HG02970 (cell line): ENCODE measurements at regions not wholly inside any gene's neighbourhood (a gene's known extent, or its start where the extent isn't known, plus 50 kb on each side); places are given as distances from the start of the nearest gene placed in this dataset.

Experiments used
- ATAC-seq: cut with Tn5 transposase; IDR thresholded peaks from one replicate; pipeline ENCODE4 v1.9.1; 2021; ENCODE audit warnings: mild to moderate bottlenecking, moderate library complexity, moderate number of reproducible peaks; ENCODE audit not compliant: unreplicated experiment, low FRiP score

DNA sequence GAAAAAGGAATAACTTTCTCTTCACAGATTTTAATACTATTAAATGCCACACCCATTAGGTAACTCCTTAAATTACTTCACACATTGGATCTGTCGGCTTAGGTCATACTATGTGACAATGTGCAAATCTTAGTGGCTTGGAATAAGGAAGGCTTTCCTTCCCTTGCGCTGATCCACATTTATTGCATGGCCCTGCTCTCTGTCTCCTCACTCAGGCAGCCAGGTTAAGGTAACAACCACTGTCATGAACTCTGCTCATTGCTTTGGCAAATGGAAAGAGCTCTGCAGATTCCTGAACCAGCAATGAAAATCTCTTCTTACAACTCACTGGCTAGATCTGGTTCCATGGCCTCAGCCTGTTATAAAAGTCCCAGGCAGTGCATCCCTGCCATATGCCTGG is 121.9 kb upstream of the NFIB start:
- no peak for ATAC-seq

DNA sequence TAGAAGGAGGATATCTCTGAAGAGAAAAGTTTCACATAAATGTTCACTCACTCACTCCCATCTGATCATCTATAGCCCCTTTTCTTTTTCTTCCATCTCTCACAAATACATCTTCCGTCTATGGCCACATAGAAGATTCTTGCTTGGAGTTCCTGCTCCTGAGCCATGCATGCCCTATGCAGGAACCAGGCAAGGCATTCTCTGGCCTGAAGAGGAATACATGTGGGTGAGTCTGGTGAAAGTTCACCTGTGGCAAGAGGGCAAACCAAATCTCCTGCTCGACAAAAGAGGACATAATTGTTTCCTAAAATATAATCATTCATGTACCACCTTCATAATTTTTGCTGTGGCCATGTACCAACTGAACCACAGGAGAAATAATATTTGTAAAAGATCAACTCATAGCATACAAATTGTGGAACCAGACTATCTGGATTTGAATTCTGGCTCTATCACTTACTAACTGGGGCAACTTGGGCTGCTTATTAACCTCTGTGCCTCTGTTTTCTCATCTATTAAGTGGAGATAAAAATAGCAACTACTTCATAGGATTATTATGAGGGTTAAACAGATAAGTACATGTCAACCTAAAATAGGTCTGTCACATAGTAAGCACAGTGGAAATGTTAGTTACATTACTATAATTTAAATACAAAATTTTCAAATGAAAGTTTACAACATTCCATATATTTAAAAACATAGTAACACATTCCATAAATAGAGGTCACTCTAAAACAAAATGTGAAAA is 121.2 kb upstream of the NFIB start:
- no peak for ATAC-seq

DNA sequence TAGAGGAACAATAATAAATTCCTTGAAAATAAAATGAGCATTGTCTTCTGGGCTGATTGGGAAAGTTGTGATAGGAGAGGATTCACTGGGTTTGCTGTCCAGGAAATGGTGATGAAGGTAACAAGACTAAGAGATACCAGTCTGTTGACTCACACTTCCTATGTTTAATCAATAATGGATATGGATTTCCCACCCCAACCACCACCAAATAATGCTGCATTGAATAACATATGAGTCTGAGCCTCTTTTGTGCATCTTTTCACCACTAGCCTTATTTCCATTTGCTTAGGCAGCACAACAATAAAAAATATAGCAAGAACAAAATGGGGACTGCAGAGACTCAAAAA is 120.2 kb upstream of the NFIB start:
- no peak for ATAC-seq

DNA sequence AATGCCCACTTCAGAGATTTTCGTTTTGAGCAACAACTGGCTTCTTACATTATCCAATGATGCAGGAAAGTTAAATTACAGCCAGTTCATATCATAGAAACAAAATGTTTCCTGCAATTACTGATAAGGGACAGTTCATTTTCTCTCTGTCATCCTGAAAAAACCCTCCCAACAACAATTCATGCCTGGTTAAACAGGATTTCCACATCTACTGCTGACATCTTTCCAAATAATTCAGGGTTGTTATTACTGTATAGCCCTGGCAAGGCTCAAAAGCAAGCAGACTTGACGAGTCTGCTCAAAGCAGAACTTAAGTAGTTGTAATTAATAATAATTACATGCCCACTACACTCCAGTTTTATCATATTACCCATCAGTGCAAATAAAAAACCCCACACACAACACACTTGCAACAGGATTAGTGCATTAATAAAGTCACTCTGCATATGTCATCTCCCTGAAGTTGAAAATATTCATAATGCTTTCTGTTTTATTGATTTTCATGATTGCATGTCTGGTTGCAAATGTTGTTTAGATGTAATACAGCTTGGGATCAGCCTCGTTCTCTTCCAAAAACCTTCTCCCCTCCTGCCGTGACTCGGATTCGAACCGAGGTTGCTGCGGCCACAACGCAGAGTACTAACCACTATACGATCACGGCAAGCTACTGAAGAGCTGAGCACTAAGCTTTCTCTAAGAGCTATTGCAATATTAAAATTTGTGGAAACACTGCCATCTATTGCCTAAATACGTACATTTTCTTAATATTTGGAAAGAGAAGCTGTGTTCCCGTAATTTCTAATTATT is 119.6 kb upstream of the NFIB start:
- ATAC-seq, result no peak

DNA sequence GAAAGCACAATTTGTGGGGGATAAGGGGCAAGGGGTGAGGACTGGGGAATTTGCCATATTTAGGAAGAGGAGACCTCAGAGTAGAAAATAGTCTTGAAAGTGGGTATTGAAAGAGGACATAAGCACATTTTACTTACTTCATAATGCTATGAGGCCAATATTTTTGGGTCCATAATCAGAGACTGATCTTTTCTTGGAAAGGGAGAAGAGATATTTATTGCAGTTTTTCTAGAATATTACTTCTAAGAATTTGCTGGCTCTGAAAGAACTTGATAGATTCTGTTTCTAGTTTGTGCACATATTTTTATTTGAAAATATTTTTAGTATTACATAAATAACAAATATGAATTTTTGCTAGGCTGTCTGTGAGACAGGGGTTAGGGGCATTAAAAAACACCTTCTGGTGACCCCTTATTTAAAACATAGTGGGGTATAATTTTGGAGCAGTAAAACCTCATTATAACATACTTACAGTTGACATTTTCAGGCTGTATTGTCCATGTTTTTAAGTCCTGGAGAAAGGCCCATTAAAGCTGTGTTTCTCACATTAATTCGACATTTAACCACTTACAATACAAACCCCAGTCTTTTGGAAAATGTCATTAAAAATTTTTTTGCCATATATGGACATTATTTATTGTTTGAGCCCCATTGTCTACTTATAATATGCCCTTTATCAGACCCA is 118.9 kb upstream of the NFIB start:
- ATAC-seq, result no peak

DNA sequence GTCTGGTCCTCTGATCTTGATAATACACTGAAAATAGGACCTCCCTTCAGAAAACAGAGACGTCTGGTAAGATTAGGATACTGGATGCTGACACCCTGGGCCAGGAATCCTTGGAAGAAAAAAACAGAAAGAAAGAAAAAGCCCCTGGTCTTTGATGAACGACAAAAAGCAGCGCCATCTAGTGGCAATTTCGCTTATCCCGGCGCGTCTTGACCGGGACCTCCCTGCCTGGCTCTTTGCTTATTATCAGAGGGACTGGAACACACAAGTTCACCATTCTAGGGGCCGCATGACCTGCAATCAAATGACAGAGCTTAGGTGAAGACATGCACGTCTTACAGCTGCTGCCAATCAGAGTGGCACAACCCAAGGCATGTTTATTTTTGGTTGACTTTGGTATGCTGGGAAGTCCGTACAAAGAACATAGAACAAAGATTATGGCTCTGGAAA is 114.9 kb upstream of the NFIB start:
- ATAC-seq, result no peak

DNA sequence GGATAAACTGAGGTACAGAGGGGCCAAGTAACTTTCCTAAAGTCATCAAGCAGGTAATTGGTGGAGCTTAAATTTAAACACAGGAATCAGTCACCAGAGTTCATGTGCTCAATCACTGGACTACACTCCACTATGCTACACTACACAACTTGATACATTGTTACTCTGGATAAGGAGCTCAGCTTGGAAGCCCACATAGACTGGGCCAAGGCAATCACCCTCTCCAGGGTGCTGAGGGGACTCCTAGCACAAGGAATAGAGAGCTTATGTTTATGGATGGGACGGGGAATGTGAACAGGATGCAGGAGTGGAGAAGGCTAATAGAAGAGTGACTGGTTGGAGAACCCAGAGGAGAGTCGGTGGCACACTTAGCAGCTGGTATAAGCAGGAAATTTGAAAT is 113.5 kb upstream of the NFIB start:
- no peak for ATAC-seq

DNA sequence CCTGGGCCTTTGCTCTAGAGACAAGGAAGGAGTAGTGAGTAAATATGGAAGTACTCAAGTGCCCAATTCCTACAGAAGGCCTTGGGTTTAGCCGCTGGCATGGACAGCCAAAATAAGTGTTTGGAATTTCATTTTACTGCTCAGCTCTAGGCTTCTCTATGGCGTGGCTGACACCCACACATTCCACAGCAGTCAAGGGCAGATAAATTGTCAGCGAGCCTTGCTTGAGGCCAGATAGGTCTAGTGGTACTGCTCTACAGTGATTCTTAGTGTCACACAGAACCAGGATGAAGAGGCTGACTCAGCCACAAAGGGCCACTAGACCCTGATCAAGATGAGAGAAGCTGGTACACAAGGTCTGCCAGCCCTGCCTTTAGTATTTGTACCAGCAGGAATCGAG is 111.0 kb upstream of the NFIB start:
- ATAC-seq, result no peak

DNA sequence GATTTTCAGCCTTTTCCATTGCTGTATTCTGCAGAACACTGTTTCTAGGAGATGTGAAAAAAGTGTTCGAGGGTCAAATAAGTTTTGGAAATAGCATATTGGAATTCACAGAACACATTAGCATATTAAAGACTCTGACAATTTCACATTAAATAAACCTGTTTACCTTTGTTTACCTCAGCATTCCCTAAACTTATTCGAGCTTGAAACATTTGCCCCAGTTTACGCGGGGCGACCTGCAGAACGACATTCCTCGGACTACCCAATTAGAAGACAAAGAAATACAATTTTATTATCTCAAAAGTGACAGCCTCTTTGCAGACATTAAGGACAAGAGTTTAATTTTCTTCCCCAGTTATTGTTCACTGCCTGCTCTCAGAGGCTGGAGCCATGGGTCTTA is 110.3 kb upstream of the NFIB start:
- ATAC-seq, result no peak

- ATAC-seq, result no peak
Measured at GRCh38 chr9:14423815-14424261, 109.9 kb upstream of the NFIB start.

- ATAC-seq, result no peak
Measured at GRCh38 chr9:14421291-14421690, 107.3 kb upstream of the NFIB start.

- ATAC-seq, result no peak
Measured at GRCh38 chr9:14418941-14419937, 105.3 kb upstream of the NFIB start.

GRCh38 chr9:14418301-14418940 is 104.5 kb upstream of the NFIB start:
- ATAC-seq, result no peak

DNA sequence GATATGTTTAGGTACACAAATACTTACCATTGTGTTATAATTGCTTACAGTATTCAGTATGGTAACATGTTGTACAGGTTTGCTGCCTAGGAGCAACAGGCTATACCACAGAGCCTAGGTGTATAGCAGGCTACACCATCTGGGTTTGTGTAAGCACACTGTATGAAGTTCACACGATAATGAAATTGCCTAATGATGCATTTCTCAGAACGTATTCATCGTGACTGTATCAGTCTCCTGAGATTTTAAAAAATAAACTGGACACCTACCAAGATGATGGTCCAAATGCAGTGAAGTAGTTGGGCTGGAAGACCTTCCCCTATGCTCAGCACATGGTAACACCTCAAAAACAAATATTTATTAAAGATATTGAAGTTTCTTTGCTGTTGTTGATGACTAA is 103.3 kb upstream of the NFIB start:
- ATAC-seq, result no peak

- ATAC-seq, result no peak
Measured at GRCh38 chr9:14415947-14416346, 102.0 kb upstream of the NFIB start.

DNA sequence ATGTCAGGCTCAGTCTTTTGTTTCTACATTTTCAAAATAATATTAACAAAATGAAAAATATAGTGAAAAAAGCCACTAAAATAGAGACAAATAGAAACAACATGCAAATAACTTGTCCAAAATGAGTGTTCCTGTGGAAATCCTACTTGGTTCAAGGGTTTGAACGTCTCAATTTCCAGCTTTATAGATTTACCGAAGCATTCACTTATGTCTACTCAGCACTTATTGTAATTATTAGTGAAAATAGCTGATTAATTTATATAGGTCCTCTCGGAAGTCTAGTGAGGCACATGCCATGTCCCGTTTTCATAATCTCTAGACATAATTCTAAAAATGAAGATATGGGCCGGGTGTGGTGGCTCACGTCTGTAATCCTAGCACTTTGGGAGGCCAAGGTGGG is 99.9 kb upstream of the NFIB start:
- no peak for ATAC-seq

DNA sequence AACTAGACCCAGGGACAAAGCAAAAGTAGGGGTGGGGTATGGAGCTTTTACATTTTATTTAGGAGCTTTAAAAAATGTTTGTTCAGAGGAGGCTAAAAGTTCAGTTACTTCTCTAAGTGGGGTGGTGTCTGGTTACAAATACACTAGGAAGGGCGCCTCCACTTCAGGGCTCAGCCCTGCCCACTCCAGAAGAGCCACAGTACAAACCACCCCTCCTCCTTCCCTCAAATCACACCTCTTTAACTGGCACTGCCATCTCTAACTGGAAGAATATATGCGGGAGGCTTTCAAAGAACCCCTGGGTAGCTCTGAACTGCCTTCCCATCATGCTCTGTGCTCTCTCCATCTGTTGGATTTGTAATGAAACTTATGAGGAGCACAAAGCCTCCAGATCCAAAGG is 98.8 kb upstream of the NFIB start:
- ATAC-seq, result no peak

GRCh38 chr9:14406463-14406862 is 92.5 kb upstream of the NFIB start:
- no peak for ATAC-seq

DNA sequence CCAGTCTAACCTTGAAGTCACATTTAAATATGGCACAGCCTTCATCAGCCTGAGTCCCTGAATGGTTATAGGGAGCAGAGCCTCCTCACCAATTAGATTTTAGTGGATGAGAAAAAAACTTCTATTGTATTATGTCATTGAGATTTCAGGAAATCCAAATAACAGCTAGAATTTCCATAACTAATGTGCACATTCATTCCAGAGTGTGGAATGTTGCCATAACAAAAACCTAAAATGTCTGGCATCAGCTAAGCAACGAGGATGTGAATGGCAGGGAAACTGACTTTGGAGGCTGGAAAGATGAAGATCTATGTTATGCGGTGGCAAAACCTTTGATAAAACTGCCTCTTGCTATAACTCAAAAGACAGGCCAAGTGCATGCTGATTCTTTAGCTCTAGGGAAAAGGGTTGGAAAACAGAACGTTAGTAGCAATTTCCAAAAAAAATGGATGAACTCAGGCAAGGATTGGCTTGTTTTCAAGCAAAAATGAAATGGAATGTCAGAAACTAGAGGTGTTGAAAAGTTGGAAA is 91.3 kb upstream of the NFIB start:
- ATAC-seq, result no peak

- no peak for ATAC-seq
Measured at GRCh38 chr9:14403081-14403480, 89.1 kb upstream of the NFIB start.
